ENCODE measurements at regions not wholly inside any gene's neighbourhood (a gene's known extent, or its start where the extent isn't known, plus 50 kb on each side); places are given as distances from the start of the nearest gene placed in this dataset.

DNA sequence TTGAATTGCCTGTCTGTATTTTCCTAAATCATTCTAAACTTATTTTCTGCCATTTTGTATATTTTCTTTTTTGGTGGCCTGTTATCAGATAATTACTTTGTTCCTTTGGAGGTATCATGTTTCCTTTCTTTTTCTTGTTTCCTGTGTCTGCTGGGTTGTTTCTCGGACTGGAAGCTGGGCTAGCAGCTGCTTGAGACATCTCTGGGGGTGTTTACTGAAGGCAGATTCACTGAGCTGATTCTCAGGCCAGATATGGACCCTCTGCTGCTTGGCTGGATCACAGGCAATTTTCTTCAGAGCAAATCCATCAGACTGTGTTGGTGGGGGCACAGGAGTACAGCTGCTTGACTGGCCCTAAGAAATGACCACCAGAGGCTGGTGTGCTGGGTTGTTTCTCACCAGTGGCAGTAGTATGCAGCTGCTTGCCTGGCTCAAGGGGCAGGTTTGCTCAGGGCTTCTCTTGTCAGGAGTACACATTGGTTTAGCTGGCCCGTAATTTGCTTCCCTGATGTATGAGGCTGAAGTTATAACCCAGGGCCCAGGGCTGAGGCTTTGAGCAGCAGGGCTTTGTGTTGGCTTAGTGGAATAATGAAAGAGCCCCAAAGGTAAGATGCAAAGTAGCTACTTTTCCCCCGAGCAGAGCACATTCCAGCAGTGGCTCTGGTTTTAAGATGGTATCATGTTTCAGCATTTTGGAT is 680.6 kb downstream of the TECRL start (continued):
- TF ChIP-seq, protein P1, sequence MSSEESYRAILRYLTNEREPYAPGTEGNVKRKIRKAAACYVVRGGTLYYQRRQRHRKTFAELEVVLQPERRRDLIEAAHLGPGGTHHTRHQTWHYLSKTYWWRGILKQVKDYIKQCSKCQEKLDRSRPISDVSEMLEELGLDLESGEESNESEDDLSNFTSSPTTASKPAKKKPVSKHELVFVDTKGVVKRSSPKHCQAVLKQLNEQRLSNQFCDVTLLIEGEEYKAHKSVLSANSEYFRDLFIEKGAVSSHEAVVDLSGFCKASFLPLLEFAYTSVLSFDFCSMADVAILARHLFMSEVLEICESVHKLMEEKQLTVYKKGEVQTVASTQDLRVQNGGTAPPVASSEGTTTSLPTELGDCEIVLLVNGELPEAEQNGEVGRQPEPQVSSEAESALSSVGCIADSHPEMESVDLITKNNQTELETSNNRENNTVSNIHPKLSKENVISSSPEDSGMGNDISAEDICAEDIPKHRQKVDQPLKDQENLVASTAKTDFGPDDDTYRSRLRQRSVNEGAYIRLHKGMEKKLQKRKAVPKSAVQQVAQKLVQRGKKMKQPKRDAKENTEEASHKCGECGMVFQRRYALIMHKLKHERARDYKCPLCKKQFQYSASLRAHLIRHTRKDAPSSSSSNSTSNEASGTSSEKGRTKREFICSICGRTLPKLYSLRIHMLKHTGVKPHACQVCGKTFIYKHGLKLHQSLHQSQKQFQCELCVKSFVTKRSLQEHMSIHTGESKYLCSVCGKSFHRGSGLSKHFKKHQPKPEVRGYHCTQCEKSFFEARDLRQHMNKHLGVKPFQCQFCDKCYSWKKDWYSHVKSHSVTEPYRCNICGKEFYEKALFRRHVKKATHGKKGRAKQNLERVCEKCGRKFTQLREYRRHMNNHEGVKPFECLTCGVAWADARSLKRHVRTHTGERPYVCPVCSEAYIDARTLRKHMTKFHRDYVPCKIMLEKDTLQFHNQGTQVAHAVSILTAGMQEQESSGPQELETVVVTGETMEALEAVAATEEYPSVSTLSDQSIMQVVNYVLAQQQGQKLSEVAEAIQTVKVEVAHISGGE (CRISPR knock-in tag; IDR thresholded peaks at IDR 0.05), result no peak

DNA sequence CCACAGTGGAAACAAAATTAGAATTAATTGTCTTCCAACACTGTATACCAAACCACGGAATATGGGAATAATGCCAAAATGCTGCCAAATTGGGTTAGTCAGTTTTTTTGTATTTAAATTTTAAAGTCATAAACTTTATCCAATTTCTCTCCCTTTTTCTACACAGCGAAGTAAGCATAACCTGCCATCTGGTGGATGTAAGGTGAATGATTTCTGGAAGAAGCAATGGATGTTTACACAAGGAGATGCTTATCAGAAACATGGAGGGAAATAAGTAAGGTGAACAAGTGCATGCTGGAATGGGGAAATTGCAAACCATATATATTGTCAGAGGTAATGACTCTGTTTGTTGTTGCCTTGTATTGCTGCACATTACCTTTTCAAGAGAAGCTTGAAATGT is 691.9 kb downstream of the TECRL start:
- ATAC-seq, result peak; percentile 40; the same call in 1 of the 3 replicates
- intact Hi-C loops (cut with micrococcal nuclease; ENCODE audit: unreplicated experiment), result loop anchor here (5.0 kb wide), 1 partner anchor 190 kb away; no protein-coding TSS in a partner anchor
- H3K4me1 ChIP-seq (ENCODE audit: control insufficient read depth, insufficient read depth, low read length), result no peaks in the 10 kb centered on the region
- no peaks in the 10 kb centered on the region for H3K27me3 ChIP-seq (replicated peaks in 1 of 2; ENCODE audit: control insufficient read depth in 2 of 2, insufficient read depth in 2 of 2, low read length in 1 of 2)
- DNase-seq (ENCODE audit: low read depth, low spot score), result peak; percentile 3
- no peak overlapping the region for H3K9ac ChIP-seq (ENCODE audit: control insufficient read depth, insufficient read depth, low read length)
- CTCF ChIA-PET, result interaction anchor here (0.7 to 2.2 kb wide), 6 partner anchors 12 to 422 kb away, joined by 4 to 8 read pairs (median 5); no protein-coding TSS in a partner anchor
- in situ Hi-C loops (cut with MboI), result no loop called here
- no peaks in the 10 kb centered on the region for H3K9me3 ChIP-seq (replicated peaks; ENCODE audit: control insufficient read depth, insufficient read depth, low read length)
- FAIRE-seq, result no peak
- POLR2A ChIA-PET, result no interaction called here
- no TSS peak for BruUV-seq (replicated peaks)
- no peaks in the 10 kb centered on the region for H3K79me2 ChIP-seq (ENCODE audit: control insufficient read depth, insufficient read depth, low read length)
- H3K27ac ChIP-seq (ENCODE audit: control insufficient read depth, insufficient read depth), result no peak overlapping the region
- H2AFZ ChIP-seq (ENCODE audit: control insufficient read depth, low read depth, low read length), result no peak overlapping the region
- 4% methylated on average over 2 of the region's 2 CpGs for WGBS (ENCODE audit: insufficient coverage, insufficient replicate concordance, low lambda C conversion rate, missing lambda C conversion rate)
- RAD21 ChIA-PET (ENCODE audit: unreplicated experiment), result interaction anchor here (1.8 kb wide), 1 partner anchor 189 kb away, joined by 7 read pairs; no protein-coding TSS in a partner anchor
- H3K4me2 ChIP-seq (ENCODE audit: control insufficient read depth, insufficient read depth), result no peak overlapping the region
- H3K36me3 ChIP-seq (ENCODE audit: control insufficient read depth in 2 of 2, insufficient read depth in 2 of 2, low read length in 1 of 2), result no peaks in the 10 kb centered on the region
- H4K20me1 ChIP-seq (ENCODE audit: control insufficient read depth, insufficient read depth), result no peaks in the 10 kb centered on the region
- no peak overlapping the region for H3K4me3 ChIP-seq
- TF ChIP-seq SMC3 (IDR thresholded peaks at IDR 0.05; ENCODE audit: borderline replicate concordance, low read length) (peak; percentile 56; the same call in 1 of the 2 replicates), RAD21 (IDR thresholded peaks at IDR 0.05; ENCODE audit: insufficient read depth, low read depth, low read length) (peak; percentile 73), HDGF (IDR thresholded peaks at IDR 0.05) (no peak), TBL1XR1 (IDR thresholded peaks at IDR 0.05; ENCODE audit: low read depth, low read length) (no peak)
- TF ChIP-seq, protein P2, sequence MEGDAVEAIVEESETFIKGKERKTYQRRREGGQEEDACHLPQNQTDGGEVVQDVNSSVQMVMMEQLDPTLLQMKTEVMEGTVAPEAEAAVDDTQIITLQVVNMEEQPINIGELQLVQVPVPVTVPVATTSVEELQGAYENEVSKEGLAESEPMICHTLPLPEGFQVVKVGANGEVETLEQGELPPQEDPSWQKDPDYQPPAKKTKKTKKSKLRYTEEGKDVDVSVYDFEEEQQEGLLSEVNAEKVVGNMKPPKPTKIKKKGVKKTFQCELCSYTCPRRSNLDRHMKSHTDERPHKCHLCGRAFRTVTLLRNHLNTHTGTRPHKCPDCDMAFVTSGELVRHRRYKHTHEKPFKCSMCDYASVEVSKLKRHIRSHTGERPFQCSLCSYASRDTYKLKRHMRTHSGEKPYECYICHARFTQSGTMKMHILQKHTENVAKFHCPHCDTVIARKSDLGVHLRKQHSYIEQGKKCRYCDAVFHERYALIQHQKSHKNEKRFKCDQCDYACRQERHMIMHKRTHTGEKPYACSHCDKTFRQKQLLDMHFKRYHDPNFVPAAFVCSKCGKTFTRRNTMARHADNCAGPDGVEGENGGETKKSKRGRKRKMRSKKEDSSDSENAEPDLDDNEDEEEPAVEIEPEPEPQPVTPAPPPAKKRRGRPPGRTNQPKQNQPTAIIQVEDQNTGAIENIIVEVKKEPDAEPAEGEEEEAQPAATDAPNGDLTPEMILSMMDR (IDR thresholded peaks at IDR 0.05 in 2 of 3, conservative IDR thresholded peaks at IDR 0.05 in 1 of 3; ENCODE audit: control insufficient read depth in 2 of 3, extremely low read depth in 1 of 3, insufficient read depth in 1 of 3, low read depth in 3 of 3, low read length in 3 of 3), result peak; percentile 25 to 41 (median 26); a peak in 4 of 6 replicates
- TF ChIP-seq, protein P3, sequence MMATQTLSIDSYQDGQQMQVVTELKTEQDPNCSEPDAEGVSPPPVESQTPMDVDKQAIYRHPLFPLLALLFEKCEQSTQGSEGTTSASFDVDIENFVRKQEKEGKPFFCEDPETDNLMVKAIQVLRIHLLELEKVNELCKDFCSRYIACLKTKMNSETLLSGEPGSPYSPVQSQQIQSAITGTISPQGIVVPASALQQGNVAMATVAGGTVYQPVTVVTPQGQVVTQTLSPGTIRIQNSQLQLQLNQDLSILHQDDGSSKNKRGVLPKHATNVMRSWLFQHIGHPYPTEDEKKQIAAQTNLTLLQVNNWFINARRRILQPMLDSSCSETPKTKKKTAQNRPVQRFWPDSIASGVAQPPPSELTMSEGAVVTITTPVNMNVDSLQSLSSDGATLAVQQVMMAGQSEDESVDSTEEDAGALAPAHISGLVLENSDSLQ (IDR thresholded peaks at IDR 0.05), result no peak
- SMC1A ChIA-PET (ENCODE audit: uncharacterized antibody, unreplicated experiment), result interaction anchor here (0.6 to 2.4 kb wide), 3 partner anchors 153 to 412 kb away, joined by 3 to 10 read pairs (median 3); no protein-coding TSS in a partner anchor

Measured in GM12878 (cell line).